A549 (cell line): ENCODE measurements at regions not wholly inside any gene's neighbourhood (a gene's known extent, or its start where the extent isn't known, plus 50 kb on each side); places are given as distances from the start of the nearest gene placed in this dataset.

ENCODE experiments used
- ATAC-seq, 2 experiments: fragments of 200-7000 bp in 1 of 2; fragments of >200 bp in 1 of 2; cut with Nextera tagmentation in 1 of 2; cut with Tn5 transposase in 1 of 2; 3 replicates each; pipeline versions ENCODE4 v1.8.0 to v1.9.1; 2018 to 2020; ENCODE audit warnings: mild to moderate bottlenecking in 1 of 2, moderate library complexity in 1 of 2
- CTCF ChIA-PET: fragments of 300-600 bp; sonication (Branson Sonifier 250); formaldehyde crosslinking; extraction: SDS; loops from one replicate; lab custom pipeline; 2021; ENCODE audit warnings: antibody characterized with exemption, inconsistent platforms; lab: Yijun Ruan, JAX
- POLR2A ChIA-PET: fragments of 350-600 bp; formaldehyde crosslinking; extraction: SDS; loops from one replicate; lab custom pipeline; 2021; ENCODE audit warnings: antibody characterized with exemption, inconsistent platforms; lab: Yijun Ruan, JAX
- DNase-seq, 2 experiments: peaks; one replicate each; pipeline versions ENCODE4 v3.0.0 to v3.0.0-alpha.2; 2011 to 2016; ENCODE audit warnings: low read depth in 1 of 2, low spot score in 1 of 2
- FAIRE-seq: peaks from 2 replicates; lab custom pipeline; 2011; peaks lifted over from hg19 to GRCh38; lab: Jason Lieb, UNC
- H3K27ac ChIP-seq, 2 experiments: fragments of >200 bp; sonication (Bioruptor Twin); formaldehyde crosslinking; 3 replicates each; pipeline ENCODE4 v1.5.1; 2016 to 2017
- H3K4me1 ChIP-seq: fragments of >200 bp; sonication (Bioruptor Twin); formaldehyde crosslinking; 3 replicates; pipeline ENCODE4 v1.6.1; 2016
- H3K4me2 ChIP-seq: fragments of >200 bp; sonication (Bioruptor Twin); formaldehyde crosslinking; 3 replicates; pipeline ENCODE4 v1.6.1; 2016
- H3K4me3 ChIP-seq: fragments of >200 bp; sonication (Bioruptor Twin); formaldehyde crosslinking; 3 replicates; pipeline ENCODE4 v1.5.1; 2016
- H3K9me3 ChIP-seq: fragments of >200 bp; sonication (Bioruptor Twin); formaldehyde crosslinking; 3 replicates; pipeline ENCODE4 v1.6.1; 2016
- CBX2 ChIP-seq: fragments of 200-600 bp; sonication (generic); IDR thresholded peaks from 2 replicates; pipeline ENCODE4 v1.6.1; 2016; ENCODE audit warnings: low read depth, mild to moderate bottlenecking, borderline replicate concordance
- EHF ChIP-seq: fragments of 250-450 bp; sonication (Bioruptor Pico); IDR thresholded peaks from 2 replicates; pipeline ENCODE4 v1.5.0; 2020; ENCODE audit warnings: mild to moderate bottlenecking
- EHMT2 ChIP-seq: fragments of 200-600 bp; sonication (generic); IDR thresholded peaks from 2 replicates; pipeline ENCODE4 v1.6.1; 2016; ENCODE audit warnings: antibody characterized with exemption, low read depth, mild to moderate bottlenecking, moderate library complexity
- EP300 ChIP-seq, 2 experiments: fragments of >200 bp; sonication (Bioruptor Twin); formaldehyde crosslinking; IDR thresholded peaks; 2 replicates in 1 of 2; 3 replicates in 1 of 2; pipeline ENCODE4 v1.6.1; 2016 to 2017
- ESRRA ChIP-seq: fragments of 150-350 bp; IDR thresholded peaks from 2 replicates; pipeline ENCODE4 v1.6.1; 2014; ENCODE audit warnings: mild to moderate bottlenecking, low read length, borderline replicate concordance
- FOSB ChIP-seq: fragments of 250-450 bp; sonication (Bioruptor Pico); IDR thresholded peaks from 2 replicates; pipeline ENCODE4 v1.5.0; 2020; ENCODE audit warnings: mild to moderate bottlenecking, moderate library complexity
- FOXS1 ChIP-seq: fragments of 250-450 bp; sonication (Bioruptor Pico); IDR thresholded peaks from 2 replicates; pipeline ENCODE4 v1.5.0; 2020; ENCODE audit warnings: mild to moderate bottlenecking, moderate library complexity
- HOXB13 ChIP-seq: fragments of 250-450 bp; sonication (Bioruptor Pico); IDR thresholded peaks from 2 replicates; pipeline ENCODE4 v1.5.0; 2020; ENCODE audit warnings: low read depth, mild to moderate bottlenecking, moderate library complexity
- KDM1A ChIP-seq: fragments of 200-600 bp; sonication (generic); IDR thresholded peaks from 2 replicates; pipeline ENCODE4 v1.6.1; 2016; ENCODE audit warnings: low read depth, mild to moderate bottlenecking
- MAFK ChIP-seq: fragments of 450-650 bp; IDR thresholded peaks from 2 replicates; pipeline ENCODE4 v1.6.1; 2014; ENCODE audit not compliant: partially characterized antibody
- MAZ ChIP-seq: fragments of 150-350 bp; IDR thresholded peaks from 2 replicates; pipeline ENCODE4 v1.6.1; 2014; ENCODE audit warnings: antibody characterized with exemption, low read depth, low read length, borderline replicate concordance
- NFE2L2 ChIP-seq: fragments of 150-350 bp; conservative IDR thresholded peaks from 2 replicates; pipeline ENCODE4 v1.6.1; 2014; ENCODE audit warnings: low read length
- NPAS2 ChIP-seq: fragments of 250-450 bp; sonication (Bioruptor Pico); IDR thresholded peaks from 2 replicates; pipeline ENCODE4 v1.8.0; 2022; ENCODE audit warnings: mild to moderate bottlenecking, moderate library complexity, borderline replicate concordance
- NR3C1 ChIP-seq: fragments of >200 bp; sonication (Bioruptor Twin); formaldehyde crosslinking; IDR thresholded peaks from 3 replicates; pipeline ENCODE4 v1.6.1; 2017
- PHF8 ChIP-seq: fragments of 200-600 bp; sonication (generic); IDR thresholded peaks from 2 replicates; pipeline ENCODE4 v1.6.1; 2016; ENCODE audit warnings: low read depth, mild to moderate bottlenecking, antibody characterized with exemption, moderate library complexity, borderline replicate concordance
- POLR2A ChIP-seq: IDR thresholded peaks from 2 replicates; pipeline ENCODE4 v1.6.1; 2012; ENCODE audit warnings: mild to moderate bottlenecking, low read length
- RNF2 ChIP-seq: fragments of 200-600 bp; sonication (generic); IDR thresholded peaks from 2 replicates; pipeline ENCODE4 v1.6.1; 2016; ENCODE audit warnings: low read depth, mild to moderate bottlenecking, antibody characterized with exemption, moderate library complexity, borderline replicate concordance
- SMC3 ChIP-seq: fragments of >200 bp; sonication (Bioruptor Twin); formaldehyde crosslinking; IDR thresholded peaks from 3 replicates; pipeline ENCODE4 v1.6.1; 2018; ENCODE audit warnings: inconsistent platforms
- ZNF302 ChIP-seq: fragments of 250-450 bp; sonication (Bioruptor Pico); IDR thresholded peaks from 2 replicates; pipeline ENCODE4 v1.9.0; 2021; ENCODE audit warnings: inconsistent platforms, mild to moderate bottlenecking, moderate library complexity
- ZSCAN20 ChIP-seq: fragments of 250-450 bp; sonication (Bioruptor Pico); IDR thresholded peaks from 2 replicates; pipeline ENCODE4 v1.8.0; 2022; ENCODE audit warnings: mild to moderate bottlenecking, moderate library complexity
- whole genome bisulfite sequencing: methylation state at CpG from one replicate; pipeline ENCODE4 v1.1.6; 2017; ENCODE audit errors: missing lambda C conversion rate; 5-methylcytosine and 5-hydroxymethylcytosine counted together
- TF ChIP-seq, protein P1 (sequence below): fragments of 250-450 bp; sonication (Bioruptor Pico); IDR thresholded peaks from 2 replicates; pipeline ENCODE4 v1.5.0; 2020; ENCODE audit warnings: low read depth, mild to moderate bottlenecking, moderate library complexity
- TF ChIP-seq, protein P2 (sequence below): fragments of >200 bp; sonication (Bioruptor Twin); formaldehyde crosslinking; IDR thresholded peaks from 2 replicates; pipeline ENCODE4 v1.6.1; 2016
- TF ChIP-seq, protein P3 (sequence below): fragments of >200 bp; sonication (Bioruptor Twin); formaldehyde crosslinking; IDR thresholded peaks from 3 replicates; pipeline ENCODE4 v1.5.1; 2016
- TF ChIP-seq, protein P4 (sequence below): fragments of >200 bp; sonication (Bioruptor Twin); formaldehyde crosslinking; IDR thresholded peaks from 3 replicates; pipeline ENCODE4 v1.6.1; 2016
- TF ChIP-seq, protein P5 (sequence below): fragments of 250-450 bp; sonication (Bioruptor Pico); IDR thresholded peaks from 2 replicates; pipeline ENCODE4 v1.5.0; 2021; ENCODE audit warnings: mild to moderate bottlenecking, moderate library complexity, borderline replicate concordance
- TF ChIP-seq, protein P6 (sequence below): fragments of 150-350 bp; IDR thresholded peaks from 2 replicates; pipeline ENCODE4 v1.6.1; 2014; ENCODE audit warnings: low read depth, mild to moderate bottlenecking, low read length

DNA sequence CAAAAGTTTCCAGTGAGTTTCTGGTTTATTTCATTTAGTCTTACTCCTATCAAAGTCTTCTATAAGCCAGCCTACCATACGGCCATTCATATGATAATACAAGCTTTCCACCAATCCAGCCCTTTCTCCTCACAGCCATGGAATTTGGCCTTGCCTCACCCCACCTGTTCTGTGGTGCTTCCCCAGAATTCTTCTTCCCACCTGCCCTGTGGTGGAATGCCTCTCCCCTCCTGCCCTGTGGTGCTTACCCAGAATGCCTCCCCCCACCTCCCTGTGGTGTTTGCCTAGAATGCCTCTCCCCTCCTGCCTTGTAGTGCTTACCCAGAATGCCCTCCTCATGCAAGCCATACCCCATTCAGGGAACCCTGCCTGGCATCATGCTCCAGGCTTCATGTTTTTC, 90.3 kb upstream of the APC start (continued):
- TF ChIP-seq HOXB13 (CRISPR knock-in tag), result no peak

DNA sequence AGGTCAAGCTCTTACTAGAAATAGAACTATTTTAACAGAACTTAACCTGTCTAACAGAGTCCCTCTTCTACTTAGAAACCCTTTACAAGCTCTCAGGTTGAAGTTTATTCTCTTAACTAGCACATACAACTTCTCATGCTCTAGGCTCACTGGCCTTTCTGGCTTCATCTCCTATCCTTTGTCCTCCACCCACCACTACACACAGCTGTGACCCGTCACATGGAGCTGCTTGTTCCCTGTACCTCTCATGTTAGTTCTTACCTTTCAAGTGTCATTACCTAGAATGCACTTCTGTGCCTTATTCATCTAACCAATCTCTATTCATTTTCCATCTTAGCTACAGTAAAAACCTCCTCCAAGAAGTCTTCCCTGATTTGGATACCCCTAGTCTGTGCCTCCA, 89.4 kb upstream of the APC start:
- POLR2A ChIA-PET, result interaction anchor here (0.6 kb wide), 1 partner anchor 113 kb away, joined by 3 read pairs; no protein-coding TSS in a partner anchor

DNA sequence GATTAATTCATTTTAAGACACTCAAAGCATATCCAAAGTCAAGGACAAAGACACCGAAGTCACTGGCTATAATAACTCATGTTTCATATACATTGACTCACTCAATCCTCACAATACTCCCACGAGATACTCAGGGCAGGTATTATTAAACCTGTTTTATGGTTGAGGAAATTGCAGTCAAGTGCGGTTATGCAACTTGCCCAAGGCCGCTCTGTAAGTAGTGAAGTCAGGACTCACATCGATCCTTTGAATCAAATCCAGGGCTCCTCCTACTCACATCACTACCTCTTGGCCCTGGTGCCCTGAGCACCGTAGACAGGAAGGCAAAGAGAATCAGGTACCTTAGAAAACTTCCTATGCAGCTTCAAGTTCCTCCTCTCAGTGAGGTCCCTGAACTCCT, 87.8 kb upstream of the APC start:
- H3K27ac ChIP-seq, result no peak overlapping the region
- no peak overlapping the region for H3K4me3 ChIP-seq
- WGBS, result 39% methylated on average over 6 of the region's 6 CpGs
- TF ChIP-seq, protein P1, sequence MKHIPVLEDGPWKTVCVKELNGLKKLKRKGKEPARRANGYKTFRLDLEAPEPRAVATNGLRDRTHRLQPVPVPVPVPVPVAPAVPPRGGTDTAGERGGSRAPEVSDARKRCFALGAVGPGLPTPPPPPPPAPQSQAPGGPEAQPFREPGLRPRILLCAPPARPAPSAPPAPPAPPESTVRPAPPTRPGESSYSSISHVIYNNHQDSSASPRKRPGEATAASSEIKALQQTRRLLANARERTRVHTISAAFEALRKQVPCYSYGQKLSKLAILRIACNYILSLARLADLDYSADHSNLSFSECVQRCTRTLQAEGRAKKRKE, result no peak
- TF ChIP-seq RNF2, result no peak
- no peak for TF ChIP-seq POLR2A
- no peak for TF ChIP-seq CBX2
- TF ChIP-seq EHF (CRISPR knock-in tag), result no peak
- no peak for TF ChIP-seq KDM1A
- TF ChIP-seq, protein P2, sequence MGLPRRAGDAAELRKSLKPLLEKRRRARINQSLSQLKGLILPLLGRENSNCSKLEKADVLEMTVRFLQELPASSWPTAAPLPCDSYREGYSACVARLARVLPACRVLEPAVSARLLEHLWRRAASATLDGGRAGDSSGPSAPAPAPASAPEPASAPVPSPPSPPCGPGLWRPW, result no peak
- no peaks in the 10 kb centered on the region for H3K4me1 ChIP-seq
- no peak overlapping the region for H3K4me2 ChIP-seq
- FAIRE-seq (no peak), DNase-seq (peak in 1 of 2 experiments; percentile 5), ATAC-seq (peak in 1 of 2 experiments; percentile 22; a peak in 1 of 6 replicates)
- POLR2A ChIA-PET, result no interaction called here
- CTCF ChIA-PET, result no interaction called here
- no peaks in the 10 kb centered on the region for H3K9me3 ChIP-seq

More for the DNA sequence above, 89.4 kb upstream of the APC start:
- Histone ChIP-seq H3K4me2 (no peak overlapping the region), H3K9me3 (no peaks in the 10 kb centered on the region), H3K4me3 (no peak overlapping the region), H3K27ac (no peak overlapping the region), H3K4me1 (no peaks in the 10 kb centered on the region)
- TF ChIP-seq, protein P3, sequence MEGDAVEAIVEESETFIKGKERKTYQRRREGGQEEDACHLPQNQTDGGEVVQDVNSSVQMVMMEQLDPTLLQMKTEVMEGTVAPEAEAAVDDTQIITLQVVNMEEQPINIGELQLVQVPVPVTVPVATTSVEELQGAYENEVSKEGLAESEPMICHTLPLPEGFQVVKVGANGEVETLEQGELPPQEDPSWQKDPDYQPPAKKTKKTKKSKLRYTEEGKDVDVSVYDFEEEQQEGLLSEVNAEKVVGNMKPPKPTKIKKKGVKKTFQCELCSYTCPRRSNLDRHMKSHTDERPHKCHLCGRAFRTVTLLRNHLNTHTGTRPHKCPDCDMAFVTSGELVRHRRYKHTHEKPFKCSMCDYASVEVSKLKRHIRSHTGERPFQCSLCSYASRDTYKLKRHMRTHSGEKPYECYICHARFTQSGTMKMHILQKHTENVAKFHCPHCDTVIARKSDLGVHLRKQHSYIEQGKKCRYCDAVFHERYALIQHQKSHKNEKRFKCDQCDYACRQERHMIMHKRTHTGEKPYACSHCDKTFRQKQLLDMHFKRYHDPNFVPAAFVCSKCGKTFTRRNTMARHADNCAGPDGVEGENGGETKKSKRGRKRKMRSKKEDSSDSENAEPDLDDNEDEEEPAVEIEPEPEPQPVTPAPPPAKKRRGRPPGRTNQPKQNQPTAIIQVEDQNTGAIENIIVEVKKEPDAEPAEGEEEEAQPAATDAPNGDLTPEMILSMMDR, result no peak
- TF ChIP-seq, protein P4, sequence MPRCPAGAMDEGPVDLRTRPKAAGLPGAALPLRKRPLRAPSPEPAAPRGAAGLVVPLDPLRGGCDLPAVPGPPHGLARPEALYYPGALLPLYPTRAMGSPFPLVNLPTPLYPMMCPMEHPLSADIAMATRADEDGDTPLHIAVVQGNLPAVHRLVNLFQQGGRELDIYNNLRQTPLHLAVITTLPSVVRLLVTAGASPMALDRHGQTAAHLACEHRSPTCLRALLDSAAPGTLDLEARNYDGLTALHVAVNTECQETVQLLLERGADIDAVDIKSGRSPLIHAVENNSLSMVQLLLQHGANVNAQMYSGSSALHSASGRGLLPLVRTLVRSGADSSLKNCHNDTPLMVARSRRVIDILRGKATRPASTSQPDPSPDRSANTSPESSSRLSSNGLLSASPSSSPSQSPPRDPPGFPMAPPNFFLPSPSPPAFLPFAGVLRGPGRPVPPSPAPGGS, result no peak
- TF ChIP-seq ESRRA, result no peak
- TF ChIP-seq PHF8, result no peak
- TF ChIP-seq ZNF302 (CRISPR knock-in tag), result no peak
- no peak for TF ChIP-seq MAZ
- TF ChIP-seq EHMT2, result no peak
- no peak for TF ChIP-seq MAFK
- TF ChIP-seq EP300 (IDR thresholded peaks at IDR 0.05), result no peak
- TF ChIP-seq ZSCAN20 (CRISPR knock-in tag), result no peak
- TF ChIP-seq NFE2L2, result no peak
- TF ChIP-seq, protein P5, sequence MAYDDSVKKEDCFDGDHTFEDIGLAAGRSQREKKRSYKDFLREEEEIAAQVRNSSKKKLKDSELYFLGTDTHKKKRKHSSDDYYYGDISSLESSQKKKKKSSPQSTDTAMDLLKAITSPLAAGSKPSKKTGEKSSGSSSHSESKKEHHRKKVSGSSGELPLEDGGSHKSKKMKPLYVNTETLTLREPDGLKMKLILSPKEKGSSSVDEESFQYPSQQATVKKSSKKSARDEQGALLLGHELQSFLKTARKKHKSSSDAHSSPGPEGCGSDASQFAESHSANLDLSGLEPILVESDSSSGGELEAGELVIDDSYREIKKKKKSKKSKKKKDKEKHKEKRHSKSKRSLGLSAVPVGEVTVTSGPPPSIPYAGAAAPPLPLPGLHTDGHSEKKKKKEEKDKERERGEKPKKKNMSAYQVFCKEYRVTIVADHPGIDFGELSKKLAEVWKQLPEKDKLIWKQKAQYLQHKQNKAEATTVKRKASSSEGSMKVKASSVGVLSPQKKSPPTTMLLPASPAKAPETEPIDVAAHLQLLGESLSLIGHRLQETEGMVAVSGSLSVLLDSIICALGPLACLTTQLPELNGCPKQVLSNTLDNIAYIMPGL (CRISPR knock-in tag), result no peak
- TF ChIP-seq, protein P6, sequence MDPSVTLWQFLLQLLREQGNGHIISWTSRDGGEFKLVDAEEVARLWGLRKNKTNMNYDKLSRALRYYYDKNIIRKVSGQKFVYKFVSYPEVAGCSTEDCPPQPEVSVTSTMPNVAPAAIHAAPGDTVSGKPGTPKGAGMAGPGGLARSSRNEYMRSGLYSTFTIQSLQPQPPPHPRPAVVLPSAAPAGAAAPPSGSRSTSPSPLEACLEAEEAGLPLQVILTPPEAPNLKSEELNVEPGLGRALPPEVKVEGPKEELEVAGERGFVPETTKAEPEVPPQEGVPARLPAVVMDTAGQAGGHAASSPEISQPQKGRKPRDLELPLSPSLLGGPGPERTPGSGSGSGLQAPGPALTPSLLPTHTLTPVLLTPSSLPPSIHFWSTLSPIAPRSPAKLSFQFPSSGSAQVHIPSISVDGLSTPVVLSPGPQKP, result no peak
- no peak for TF ChIP-seq NPAS2 (CRISPR knock-in tag)
- TF ChIP-seq FOSB, result no peak
- no peak for TF ChIP-seq EHF (CRISPR knock-in tag)
- no peak for TF ChIP-seq FOXS1 (CRISPR knock-in tag)
- TF ChIP-seq SMC3, result no peak
- no peak for TF ChIP-seq NR3C1
- CTCF ChIA-PET, result interaction anchor here (0.9 kb wide), 1 partner anchor 96 kb away, joined by 4 read pairs; no protein-coding TSS in a partner anchor
- DNase-seq (no peak), ATAC-seq (no peak), FAIRE-seq (no peak)
- 69% methylated on average over 1 of the region's 1 CpG for WGBS
